ENCODE measurements at regions not wholly inside any gene's neighbourhood (a gene's known extent, or its start where the extent isn't known, plus 50 kb on each side); places are given as distances from the start of the nearest gene placed in this dataset.

DNA sequence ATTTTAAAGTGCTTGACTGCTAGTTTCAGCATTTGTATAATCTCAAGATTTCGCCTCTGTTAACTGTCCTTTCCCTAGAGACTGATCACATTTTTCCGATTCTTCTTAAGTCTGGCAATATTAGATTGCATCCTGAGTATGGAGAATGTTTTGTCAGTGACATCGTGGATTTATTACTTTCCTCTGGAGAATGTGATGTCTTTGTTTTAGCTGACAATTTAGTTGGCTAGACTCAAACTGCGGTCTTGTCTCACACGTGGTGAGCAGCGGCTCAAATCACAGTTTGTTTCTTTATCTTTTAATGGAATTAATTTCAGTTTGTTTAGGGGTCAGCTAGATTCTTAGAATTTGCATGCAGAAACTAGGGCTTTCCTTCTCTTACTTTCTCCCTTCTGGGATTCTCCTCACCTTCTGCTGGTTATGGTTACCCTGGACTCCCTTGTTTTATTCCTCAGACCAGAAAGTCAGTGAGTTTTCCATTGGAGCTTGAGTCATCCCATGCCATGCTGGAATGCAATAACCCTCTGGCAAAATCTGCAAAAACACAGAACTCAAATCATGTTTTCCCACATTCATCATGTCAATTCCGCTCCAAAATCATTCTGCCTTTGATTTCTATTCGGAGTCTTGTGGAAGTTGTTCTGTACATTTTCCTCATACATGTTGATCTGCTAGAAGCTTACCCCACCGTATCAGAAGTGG lies 327.2 kb upstream of the TRIB2 start:
- DNase-seq, result no peak

DNA sequence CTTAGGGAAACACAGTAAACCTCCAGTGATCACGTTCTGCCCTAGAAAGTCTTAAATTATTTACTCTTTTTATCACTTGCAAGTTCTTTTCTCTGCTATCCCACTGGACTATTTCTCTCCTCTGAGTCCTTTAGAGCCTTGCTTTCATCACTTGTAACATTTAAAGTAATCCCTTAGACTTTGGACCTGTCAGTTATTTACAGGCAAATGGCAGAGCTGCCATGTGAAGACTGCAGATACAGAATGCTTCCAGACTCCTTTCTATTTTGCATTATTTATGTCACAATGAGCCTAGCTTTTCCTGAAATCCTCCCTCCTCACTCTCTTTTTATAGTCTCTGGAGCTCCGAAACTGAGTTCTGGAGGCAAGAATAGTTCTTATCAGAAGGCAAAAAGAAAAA lies 325.6 kb upstream of the TRIB2 start:
- DNase-seq, result no peak

DNA sequence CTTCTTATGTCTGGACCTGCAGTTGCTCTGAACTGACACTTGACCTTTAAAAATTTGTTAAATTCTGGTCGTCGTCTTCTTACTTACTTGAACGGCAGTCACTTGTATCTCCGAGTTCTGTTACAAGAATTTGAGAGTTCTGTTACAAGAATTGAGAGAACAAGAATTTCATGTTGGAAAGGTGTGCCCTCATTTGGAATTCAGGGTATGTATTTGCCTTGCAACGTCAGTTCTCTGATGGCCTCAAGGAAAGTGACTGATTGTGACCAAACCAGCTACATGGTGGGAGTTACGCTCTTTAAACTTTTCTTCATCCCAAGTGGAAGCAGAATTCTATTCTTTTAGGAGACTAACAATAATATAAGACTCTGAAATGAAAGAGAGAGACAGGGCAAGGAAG lies 320.0 kb upstream of the TRIB2 start:
- no peak for DNase-seq

DNA sequence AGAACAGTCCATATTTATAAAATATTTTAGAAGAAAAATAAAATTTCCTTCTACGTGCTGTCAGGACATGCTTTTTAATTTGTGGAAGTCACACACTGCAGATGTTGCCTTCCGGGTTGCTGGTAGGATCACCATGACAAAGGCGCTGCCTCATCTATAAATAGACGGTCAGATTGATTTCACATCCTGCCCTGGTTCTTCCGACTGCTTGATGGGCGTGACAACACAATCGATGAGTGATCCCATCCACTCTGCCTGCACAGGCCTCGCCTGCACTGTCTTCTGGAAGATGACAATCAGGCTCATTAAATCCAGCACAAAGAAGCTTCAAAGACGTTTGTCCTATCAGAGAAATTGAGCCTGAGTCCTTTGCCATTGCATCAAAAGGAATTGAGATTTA lies 318.9 kb upstream of the TRIB2 start:
- DNase-seq, result no peak

DNA sequence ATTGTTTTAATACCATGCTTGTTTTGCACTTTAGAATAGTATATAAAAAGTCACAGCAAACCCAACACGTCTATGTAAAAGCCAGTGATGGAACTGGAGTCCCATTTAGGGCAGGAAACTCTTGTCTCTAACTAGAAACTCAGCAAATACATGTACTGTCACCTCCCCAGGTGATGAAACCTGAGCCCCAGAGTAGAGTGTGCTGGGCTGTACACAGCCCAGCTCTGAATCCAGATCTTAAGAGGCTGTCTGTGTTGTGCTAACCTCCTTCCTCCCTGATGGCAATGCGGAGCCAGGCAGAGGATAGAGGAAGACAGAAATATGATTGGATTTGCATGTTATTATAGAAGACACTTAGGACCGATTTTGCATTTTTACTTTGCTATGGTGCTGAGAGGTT lies 317.5 kb upstream of the TRIB2 start:
- DNase-seq, result no peak

DNA sequence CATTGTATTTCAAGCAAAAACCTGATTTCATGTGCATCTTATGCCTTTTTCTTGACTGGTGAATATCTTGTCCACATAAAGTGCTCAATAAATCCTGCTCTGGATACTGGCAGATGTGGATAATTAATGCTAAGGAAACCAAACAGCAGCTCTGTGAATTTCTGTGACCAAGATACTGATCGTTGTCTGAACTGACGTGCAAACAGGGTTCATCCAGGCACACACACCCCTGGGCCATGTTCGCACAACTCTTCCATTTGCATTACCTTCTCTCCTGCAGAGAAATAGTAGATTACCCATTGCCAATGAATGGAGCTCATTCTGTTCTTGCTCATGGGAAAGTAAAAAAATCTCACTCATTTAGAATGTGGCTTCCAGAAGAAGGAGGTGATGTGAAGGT lies 316.2 kb upstream of the TRIB2 start:
- no peak for DNase-seq

DNA sequence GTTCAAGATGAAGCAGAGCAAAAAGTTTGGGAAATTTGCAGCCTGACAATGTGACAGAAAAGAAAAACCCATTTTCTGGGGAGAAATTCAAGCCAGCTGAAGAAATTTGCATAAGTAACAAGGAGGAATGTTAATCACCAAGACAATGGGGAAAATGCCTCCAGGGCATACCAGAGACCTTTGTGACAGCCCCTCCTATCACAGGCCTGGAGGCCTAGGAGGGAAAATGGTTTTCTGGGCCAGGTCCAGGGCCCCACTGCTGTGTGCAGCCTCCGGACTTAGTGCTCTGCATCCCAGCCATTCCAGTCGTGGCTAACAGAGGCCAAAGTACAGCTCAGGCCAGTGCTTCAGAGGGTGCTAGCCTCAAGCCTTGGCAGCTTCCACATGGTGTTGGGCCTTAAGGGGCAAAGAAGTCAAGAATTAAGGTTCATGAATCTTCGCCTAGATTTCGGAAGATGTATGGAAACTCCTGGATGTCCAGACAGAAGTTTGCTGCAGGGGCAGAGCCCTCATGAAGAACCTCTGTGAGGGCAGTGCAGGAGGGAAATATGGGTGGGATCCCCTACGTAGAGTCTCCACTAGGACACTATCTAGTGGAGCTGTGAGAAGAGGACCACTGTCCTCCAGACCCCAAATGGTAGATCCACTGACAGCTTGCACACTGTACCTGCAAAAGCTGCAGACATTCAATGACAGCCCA lies 314.1 kb upstream of the TRIB2 start:
- no peak for DNase-seq

DNA sequence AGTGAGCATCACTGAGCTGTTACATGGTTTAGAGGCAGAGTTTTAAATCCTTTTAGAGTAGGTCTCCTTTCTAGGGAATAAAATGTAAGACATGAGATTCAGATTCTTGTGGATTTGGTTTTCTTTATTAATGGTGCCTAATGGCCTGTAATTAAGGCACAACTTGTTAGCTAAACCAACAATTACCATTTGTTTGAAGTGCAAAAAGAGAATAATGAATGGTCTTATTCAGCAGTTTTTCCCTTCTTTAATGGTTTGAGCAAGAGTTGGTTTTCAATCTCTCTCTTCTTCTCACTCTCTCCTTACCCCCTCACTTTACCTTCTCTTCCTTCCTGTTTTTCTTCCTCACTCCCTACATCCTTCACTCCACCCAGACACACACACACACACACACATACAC lies 312.2 kb upstream of the TRIB2 start:
- no peak for DNase-seq

DNA sequence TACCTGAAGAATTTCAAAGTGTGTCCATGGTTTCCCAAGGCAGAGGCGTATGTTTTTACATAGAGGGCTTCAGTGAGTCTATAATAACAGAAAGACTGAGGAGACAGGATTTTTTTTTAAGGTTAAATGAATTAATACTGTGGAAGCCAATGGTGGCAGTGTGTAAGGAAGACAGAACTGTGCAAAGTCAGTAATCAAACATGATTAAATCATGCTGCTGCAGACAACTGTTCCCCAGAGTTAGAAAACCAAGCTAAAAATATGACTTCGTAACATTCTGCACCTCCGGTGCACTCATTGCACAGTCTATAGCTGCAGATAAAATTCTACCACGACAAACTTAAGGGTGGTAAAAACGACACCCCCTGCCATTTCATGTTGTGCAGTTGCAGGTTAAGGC lies 309.6 kb upstream of the TRIB2 start:
- no peak for DNase-seq

DNA sequence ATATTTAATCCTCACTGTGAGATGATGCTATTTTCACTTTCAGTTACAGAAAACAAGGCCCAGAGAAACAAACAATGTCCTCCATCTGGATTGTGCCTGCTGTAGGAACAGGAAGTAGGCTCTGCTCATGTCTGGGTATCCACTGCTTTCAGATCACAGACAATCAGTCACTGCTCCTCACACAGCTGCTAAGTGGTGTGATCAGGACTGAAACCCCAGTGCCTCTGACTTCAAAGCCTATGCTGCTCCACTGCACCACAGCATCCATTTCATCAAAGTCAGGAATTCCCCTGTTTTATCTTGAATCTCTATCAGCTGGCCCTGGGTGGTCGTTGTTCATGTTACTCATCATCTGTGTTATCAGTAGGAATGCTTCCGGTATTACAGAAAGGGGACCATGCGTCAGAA lies 303.8 kb upstream of the TRIB2 start:
- peak; percentile 11 for DNase-seq

DNA sequence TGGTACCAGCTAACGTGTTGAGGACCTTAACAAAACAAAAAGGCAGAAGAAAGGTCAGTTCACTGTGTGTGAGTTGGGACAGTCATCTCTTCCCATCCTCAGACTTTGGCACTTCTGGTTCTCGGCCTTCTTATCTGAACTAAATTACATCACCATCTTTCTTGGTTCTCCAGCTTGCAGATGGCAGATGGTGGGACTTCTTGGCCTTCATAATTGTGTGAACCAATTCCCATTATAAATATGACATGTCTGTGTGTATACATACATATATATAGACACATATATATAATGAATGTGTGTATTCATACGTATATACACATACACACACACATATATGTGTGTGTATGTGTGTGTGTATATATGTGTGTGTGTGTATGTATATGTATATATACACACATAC lies 301.2 kb upstream of the TRIB2 start:
- no peak for DNase-seq

DNA sequence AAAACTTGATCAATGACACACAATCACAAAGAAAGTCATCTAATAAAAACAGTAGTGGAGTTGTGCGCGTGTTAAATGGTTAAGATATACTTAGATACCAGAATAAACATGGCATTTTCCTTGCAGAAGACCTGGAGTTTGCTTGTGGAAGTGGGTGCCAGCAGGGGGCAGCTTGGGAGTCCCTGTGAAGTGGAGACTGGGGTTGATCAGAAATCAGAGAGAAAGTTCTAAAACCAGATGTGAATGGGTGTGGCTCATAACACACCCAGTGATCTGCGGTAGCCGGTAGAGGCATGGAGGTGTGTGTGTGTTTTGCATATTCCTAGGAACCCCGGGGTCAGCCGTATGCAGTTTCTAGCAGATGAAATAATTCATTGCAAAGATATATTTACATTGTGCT lies 300.1 kb upstream of the TRIB2 start:
- peak; percentile 56 for DNase-seq

DNA sequence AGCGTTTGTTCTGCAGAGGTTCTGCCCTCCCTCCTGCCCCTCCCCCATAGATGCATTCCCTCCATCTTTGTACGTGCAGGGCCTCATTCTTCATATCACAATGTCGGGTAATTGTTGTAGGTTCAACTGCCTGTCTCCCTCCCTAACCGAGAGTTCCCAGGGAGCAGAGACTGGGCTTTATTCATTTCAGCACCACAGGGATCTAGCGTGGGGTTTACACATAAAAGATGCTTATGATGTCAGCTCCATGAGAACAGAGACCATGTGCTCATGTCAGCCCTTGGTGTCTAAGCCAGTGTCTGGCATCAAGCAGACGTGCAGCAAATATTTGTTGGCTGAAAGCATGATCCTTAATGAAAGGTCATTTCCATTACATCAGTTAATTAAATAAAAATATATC lies 298.9 kb upstream of the TRIB2 start:
- no peak for DNase-seq

DNA sequence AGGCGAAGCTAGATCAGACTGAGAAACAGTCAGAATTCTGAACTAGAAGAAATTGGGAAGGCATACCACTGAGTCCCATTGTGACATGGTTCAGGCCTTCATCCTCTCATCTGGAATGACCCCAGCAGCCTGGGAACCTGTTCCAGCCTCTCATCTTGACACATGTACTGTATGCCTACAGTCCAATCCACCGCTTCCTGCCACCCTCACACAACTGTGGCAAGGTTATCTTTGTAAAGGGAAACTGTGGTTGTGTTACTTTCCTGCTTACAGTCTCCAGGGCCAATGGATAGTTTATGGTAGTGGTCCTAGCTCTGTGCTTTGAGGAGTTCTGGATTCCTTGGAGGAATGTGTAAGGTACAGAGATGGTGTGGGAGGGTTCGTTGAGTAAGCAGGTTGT lies 296.9 kb upstream of the TRIB2 start:
- DNase-seq, result no peak

DNA sequence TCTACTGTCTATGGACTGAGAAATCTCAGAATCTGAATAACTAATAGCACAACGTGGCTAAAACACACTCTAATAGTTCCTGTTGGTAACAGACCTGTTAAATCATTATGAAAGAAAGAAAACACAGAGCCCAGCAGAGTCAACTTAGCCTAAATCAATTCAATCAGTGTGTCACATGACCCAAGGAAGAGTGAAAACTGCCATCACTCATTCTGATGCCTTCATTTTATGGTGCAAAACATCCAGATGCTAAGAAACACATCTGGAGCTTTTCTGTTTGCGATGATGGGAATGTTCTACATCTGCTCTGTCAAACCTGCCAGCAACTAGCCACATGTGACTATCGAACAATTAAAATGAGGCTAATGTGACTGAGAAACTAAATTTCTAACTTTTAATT lies 295.7 kb upstream of the TRIB2 start:
- no peak for DNase-seq

DNA sequence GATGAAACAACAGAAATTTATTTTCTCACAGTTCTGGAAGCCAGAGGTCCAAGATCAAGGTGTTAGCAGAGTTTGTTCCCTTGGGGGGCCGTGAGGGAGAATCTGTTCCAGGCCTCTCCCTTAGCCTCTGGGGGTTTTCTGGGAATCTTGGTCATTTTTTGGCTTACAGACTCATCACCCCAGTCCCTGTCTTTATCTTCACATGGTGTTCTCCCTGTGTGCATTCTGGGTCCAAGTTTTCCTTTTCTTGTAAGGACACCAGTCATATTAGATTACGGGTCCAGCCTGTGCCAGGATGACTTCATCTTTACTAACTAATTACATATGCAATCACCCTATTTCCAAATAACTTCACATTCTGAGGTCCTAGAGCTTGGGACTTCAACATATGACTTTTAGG lies 292.5 kb upstream of the TRIB2 start:
- no peak for DNase-seq

DNA sequence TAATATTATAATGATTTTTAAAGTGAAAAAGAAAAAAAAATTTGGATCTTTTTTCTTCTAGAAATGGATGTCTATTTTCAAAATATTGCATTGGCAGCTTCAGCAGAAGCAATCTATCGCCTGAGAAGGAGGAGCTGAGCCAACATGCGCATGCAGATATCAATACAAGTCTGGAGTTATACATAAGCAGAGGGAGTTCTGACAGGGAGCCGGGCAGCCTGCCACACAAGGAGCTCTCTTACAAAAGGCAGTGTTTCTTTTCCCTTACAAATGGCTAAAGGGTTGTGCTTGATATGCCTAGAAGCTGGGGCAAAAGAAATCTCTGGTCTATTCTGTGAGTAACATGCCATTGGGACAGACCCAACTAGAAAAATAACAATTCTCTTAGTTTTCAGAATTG lies 291.9 kb upstream of the TRIB2 start:
- DNase-seq, result no peak

DNA sequence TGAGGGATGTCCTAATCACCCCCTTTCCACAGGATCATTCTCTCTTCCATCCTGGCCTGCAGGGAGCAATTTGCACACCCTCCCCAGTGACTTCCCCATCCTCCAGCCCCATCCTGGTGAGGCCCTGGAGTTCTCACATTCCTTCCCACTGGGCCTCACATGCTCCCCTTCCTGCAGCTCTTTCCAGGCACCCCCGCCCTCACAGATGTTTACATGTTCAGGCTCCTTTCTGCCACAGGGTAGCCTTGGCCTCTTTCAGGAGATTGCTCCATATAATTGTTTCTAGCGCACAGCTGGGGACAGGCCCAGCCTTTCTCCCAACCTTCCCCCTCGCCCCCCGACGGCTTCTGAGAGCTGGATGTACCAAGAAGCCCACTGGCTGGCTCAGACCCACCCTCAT lies 288.4 kb upstream of the TRIB2 start:
- no peak for DNase-seq

DNA sequence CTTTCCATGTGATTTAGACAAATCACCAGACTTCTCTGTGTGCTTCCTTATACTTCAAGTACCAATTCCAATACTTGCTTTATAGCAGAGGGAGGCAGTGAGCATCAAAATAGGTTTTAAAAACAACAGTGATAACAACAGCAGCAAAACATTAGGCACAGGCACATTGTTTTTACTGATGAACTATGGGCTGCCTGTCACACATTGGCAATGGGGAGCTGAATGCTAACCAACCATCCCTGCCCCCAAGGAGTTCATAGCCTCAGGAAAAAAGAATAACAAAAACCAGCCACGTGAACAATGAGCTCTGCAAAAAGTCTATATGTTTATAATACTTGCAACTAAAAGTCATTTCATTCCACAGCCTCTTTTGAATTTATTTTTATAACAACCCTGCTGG lies 287.9 kb upstream of the TRIB2 start:
- DNase-seq, result no peak

DNA sequence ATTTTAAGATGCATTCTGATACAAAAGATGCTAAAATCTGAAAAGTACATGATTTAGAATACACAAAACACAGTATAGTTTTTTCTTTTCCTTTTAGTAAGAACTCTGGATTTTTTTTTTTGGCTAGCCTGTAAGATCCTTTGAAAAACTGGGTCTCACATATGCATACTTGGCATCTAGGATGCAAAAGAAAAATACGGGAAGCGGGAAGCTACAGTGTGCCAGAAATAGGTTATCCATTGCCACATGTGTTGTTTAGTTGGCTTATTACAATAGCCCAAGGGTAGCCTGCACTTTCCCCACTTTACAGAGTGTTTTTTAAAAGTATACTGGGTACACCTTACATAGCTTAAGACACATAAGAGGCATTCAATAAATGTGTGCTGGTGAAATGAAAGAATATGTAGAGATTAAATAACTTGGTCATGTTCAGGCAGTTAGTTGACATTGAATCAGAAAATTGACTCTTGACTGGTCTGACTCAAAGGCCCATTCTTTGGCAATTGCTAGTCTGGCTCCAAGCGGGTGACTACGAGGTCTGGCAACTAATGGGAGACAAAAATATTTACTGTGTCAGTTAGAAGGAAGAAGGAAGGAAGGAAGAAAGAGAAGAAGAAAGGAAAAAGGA lies 286.8 kb upstream of the TRIB2 start:
- DNase-seq, result no peak

DNA sequence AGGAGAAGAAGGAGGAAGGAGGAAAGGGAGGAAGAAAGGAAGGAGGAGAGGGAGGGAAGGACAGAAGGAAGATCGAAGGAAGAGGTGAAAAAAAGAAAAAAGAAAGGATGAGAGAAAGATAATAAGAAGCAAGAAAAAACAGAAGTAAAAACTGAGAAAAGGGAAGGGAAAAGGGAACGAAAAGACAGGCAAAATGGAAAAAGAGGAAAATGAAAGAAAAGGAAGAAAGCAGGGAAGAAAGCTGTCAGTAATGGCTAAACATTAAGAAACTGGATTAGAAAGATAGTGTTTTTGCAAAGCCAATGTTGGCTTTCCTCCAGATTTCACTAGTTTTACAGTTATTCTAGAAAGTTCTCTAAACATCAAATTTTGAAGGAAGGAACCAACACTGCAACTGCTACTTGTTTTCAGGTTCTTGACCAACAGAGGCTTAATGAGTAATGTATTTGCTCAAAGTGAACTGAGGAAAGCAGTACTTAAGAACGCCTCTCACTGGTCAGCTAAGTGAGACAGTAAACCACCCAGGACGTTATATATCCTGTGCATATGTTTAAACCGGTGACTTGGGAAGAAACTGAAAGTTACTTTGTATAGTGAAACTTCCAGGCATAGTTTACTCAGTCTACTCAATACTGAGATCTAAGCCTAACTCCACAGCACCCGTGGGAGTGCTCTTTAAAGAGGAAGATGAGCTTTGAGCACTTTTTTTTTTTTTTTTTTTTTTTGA lies 286.2 kb upstream of the TRIB2 start:
- DNase-seq, result no peak

DNA sequence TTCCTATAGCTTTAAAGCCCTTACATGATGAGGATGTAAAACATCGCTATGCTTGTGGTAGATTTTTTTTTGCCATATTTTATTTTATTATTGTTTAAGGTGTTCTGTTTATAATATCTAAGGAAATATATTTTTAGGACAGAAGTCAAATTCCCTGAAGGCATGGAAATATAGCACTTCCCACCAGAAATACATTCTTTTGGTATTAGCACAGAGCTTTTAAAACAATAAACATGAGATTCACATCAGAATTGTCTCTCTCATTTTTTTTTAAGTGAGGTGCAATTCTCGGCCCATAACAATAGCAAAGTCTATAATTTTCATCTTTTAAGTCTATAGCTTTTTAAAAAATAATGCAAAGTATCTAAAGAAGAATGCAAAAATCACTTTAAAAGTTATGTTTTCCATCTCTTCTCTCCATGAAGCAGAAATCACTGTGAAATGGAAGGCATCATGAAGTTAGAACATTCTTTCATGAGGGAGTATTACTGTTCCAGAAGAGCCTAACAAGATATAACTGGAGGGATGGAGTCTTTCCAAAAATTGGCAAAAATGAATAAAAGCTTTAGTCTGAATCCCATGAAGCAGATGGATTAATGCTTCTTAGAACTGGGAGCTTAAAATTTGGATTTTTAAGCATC lies 283.6 kb upstream of the TRIB2 start:
- no peak for DNase-seq

DNA sequence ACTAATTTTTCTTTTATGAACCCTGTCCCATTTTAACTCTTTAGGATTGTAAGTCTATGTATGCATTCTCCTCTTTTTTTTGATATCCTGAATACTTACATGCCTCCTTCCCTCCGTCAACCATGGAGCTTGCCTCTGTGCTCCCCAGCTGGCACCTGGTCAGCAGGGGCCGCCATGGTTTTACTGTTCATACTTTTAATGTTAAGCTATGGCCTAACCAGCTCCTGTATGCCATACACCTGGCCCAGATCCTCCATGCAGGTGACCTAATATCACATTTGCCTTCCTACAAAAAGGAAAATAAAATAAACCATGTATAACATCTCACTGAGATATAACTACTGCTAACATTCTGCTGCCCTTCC lies 283.1 kb upstream of the TRIB2 start:
- DNase-seq, result peak; percentile 20
